Tibial artery (tissue), 4 donors: ENCODE measurements at regions not wholly inside any gene's neighbourhood (a gene's known extent, or its start where the extent isn't known, plus 50 kb on each side); places are given as distances from the start of the nearest gene placed in this dataset.

Experiments
- DNase-seq, 2 donors: peaks; one replicate each; pipeline ENCODE4 v3.0.0-alpha.2; 2019
- H3K27ac ChIP-seq, 2 donors: fragments of 200-600 bp; sonication (generic) in 1 of 2; 1 replicate in 1 of 2; 2 replicates in 1 of 2; pipeline ENCODE4 v1.5.1; 2018 to 2019; ENCODE audit warnings: mild to moderate bottlenecking in 1 of 2
- H3K27me3 ChIP-seq, 2 donors: fragments of 200-600 bp; sonication (generic) in 1 of 2; one replicate each; pipeline versions ENCODE4 v1.5.1 to v1.6.0; 2016 to 2019
- H3K36me3 ChIP-seq, 3 donors: fragments of 200-600 bp; sonication (generic) in 2 of 3; one replicate each; pipeline ENCODE4 v1.5.1; 2016 to 2019; ENCODE audit warnings: mild to moderate bottlenecking in 2 of 3
- H3K4me1 ChIP-seq, 4 donors: fragments of 200-600 bp; sonication (generic) in 2 of 4; 1 replicate in 3 of 4; 2 replicates in 1 of 4; pipeline ENCODE4 v1.5.1; 2016 to 2019
- H3K4me3 ChIP-seq, 2 donors: fragments of 200-600 bp; sonication (generic) in 1 of 2; 1 replicate in 1 of 2; 2 replicates in 1 of 2; pipeline ENCODE4 v1.5.1; 2018 to 2019; ENCODE audit warnings: mild to moderate bottlenecking in 2 of 2
- H3K9me3 ChIP-seq, 3 donors: fragments of 200-600 bp; sonication (generic) in 1 of 3; one replicate each; pipeline ENCODE4 v1.5.1; 2016 to 2019
- intact Hi-C: fragments of 100-400 bp; cut with DNase I; formaldehyde crosslinking; loops from one replicate; pipeline ENCODE4 v1.15.0; 2023; ENCODE audit warnings: low total_unique reads
- TF ChIP-seq, protein P1 (sequence below), 2 experiments: fragments of 200-600 bp in 1 of 2; fragments of 450-650 bp in 1 of 2; IDR thresholded peaks; one replicate each; pipeline ENCODE4 v1.5.1; 2017 to 2019; ENCODE audit warnings: antibody characterized with exemption in 2 of 2, mild to moderate bottlenecking in 1 of 2, moderate library complexity in 1 of 2

DNA sequence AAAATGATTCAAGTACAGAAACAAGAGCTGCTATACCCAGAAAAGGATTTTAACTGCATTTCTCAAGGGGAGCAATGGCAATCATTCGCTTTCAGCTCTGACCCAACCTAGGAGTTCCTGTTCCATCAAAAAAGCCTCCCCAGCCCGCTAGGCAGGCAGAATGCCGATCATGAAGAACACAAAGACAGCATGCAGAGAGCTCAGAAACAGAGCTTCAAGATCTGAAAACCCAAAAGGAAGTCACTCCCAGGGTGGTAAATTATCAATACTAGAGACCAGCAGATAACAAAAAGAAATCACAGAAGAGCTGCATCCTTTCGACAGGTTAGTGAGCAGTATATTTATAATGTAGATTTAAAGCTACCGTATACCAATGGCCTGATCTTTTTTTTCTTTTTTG, 84.8 kb upstream of the CRIM1 start:
- H3K9me3 ChIP-seq, result peaks cover 0 to 10% (median 0%) of the 10 kb centered on the region in 3 donors
- no peaks in the 10 kb centered on the region for H3K36me3 ChIP-seq
- no peaks in the 10 kb centered on the region for H3K4me1 ChIP-seq
- no peaks in the 10 kb centered on the region for H3K27me3 ChIP-seq
- intact Hi-C loops, result no loop called here
- no peak overlapping the region for H3K27ac ChIP-seq
- TF ChIP-seq, protein P1, sequence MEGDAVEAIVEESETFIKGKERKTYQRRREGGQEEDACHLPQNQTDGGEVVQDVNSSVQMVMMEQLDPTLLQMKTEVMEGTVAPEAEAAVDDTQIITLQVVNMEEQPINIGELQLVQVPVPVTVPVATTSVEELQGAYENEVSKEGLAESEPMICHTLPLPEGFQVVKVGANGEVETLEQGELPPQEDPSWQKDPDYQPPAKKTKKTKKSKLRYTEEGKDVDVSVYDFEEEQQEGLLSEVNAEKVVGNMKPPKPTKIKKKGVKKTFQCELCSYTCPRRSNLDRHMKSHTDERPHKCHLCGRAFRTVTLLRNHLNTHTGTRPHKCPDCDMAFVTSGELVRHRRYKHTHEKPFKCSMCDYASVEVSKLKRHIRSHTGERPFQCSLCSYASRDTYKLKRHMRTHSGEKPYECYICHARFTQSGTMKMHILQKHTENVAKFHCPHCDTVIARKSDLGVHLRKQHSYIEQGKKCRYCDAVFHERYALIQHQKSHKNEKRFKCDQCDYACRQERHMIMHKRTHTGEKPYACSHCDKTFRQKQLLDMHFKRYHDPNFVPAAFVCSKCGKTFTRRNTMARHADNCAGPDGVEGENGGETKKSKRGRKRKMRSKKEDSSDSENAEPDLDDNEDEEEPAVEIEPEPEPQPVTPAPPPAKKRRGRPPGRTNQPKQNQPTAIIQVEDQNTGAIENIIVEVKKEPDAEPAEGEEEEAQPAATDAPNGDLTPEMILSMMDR (IDR thresholded peaks at IDR 0.05), result no peak
- no peak overlapping the region for H3K4me3 ChIP-seq
- no peak for DNase-seq

DNA sequence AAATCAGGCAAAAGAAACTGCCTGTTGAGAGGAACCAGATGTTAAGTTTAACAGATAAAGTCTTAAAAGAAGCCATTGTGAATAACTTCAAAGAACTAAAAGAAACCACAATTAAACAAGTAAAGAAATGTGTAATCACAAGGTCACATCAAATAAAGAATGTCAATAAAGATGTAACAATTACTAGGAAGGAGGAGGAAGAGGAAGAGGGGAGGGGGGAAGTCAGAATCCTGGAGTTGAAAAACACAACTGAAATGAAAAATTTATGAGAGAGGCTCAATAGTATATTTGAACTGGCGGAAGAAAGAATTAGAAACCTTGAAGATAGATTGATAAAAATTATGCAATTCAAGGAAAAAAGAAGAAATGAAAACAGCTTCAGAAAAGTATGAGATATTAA, 88.4 kb upstream of the CRIM1 start:
- Histone ChIP-seq H3K4me3 (no peak overlapping the region), H3K9me3 (peaks cover 0 to 10% (median 0%) of the 10 kb centered on the region in 3 donors), H3K36me3 (no peaks in the 10 kb centered on the region), H3K4me1 (no peaks in the 10 kb centered on the region), H3K27me3 (no peaks in the 10 kb centered on the region), H3K27ac (no peak overlapping the region)
- TF ChIP-seq, protein P1 (IDR thresholded peaks at IDR 0.05), result no peak
- intact Hi-C loops, result no loop called here
- no peak for DNase-seq

DNA sequence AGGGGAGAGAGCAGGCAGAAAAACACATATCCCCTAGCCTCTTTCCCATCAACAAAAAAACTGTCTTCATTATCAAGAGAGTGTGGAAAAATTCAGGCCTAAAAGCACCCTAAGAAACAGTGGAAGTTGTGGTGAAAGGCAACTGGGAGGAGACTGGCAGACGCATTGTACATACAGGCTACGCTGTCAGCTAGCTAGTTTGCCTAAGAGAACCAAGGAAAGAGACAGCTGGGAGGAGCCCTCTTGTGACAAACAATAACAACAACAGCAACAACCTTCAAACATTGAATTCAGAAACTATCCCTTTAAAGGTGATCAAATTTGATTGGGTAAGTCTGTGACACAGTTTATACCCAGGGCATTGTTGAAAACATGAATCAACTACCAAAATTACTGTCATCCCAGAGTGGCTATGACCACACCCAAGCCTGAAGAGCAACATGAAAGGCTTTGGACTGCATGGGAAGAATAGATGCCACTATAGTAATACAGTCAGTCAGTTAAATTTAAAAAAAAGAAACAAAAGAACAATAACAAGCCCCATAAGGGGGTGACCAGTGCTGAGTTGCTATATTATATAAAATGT, 88.9 kb upstream of the CRIM1 start:
- Histone ChIP-seq H3K36me3 (no peaks in the 10 kb centered on the region), H3K4me1 (no peaks in the 10 kb centered on the region), H3K9me3 (peaks cover 0 to 10% (median 0%) of the 10 kb centered on the region in 3 donors), H3K27me3 (no peaks in the 10 kb centered on the region), H3K27ac (no peak overlapping the region), H3K4me3 (no peak overlapping the region)
- intact Hi-C loops, result no loop called here
- TF ChIP-seq, protein P1 (IDR thresholded peaks at IDR 0.05), result no peak
- no peak for DNase-seq

DNA sequence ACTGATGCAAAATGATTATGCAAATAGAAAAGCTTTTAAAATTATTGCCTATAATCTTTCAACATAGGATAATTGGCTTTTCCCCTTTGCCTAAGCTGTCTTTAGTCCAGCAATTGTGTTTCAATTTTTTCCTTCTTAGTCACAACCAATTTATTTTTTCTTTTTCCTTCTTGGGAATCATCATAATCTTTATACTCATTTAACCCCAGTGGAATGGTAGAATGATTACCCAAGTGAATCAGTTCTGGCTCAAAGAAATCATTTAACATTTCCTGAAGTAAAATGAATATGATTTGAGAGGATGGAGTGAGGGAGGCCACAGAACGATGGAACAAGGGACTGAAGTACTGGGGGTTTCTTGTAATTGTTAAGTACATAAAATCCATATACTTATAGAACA, 93.0 kb upstream of the CRIM1 start:
- Histone ChIP-seq H3K4me3 (no peak overlapping the region), H3K4me1 (no peaks in the 10 kb centered on the region), H3K36me3 (no peaks in the 10 kb centered on the region), H3K27me3 (no peaks in the 10 kb centered on the region), H3K9me3 (peaks cover 0 to 5% (median 0%) of the 10 kb centered on the region in 3 donors), H3K27ac (no peak overlapping the region)
- TF ChIP-seq, protein P1 (IDR thresholded peaks at IDR 0.05), result no peak
- intact Hi-C loops, result no loop called here
- DNase-seq, result no peak

DNA sequence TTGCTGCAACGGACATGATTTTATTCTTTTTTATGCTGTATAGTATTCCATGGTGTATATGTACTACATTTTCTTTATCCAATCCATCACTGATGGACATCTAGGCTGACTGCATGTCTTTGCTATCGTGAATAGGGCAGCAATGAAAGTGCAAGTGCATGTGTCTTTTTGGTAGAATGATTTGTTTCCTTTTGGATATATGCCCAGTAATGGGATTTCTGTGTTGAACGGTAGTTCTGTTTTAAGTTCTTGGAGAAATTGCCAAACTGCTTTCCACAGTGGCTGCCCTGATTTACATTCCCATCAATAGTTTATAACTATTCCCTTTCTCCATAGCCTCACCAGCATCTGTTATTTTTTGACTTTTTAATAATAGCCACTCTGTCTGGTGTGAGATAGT, 99.7 kb upstream of the CRIM1 start:
- H3K4me3 ChIP-seq, result no peak overlapping the region
- TF ChIP-seq, protein P1 (IDR thresholded peaks at IDR 0.05), result no peak
- no peaks in the 10 kb centered on the region for H3K4me1 ChIP-seq
- no peak overlapping the region for H3K27ac ChIP-seq
- H3K9me3 ChIP-seq, result peaks cover 0 to 7% (median 0%) of the 10 kb centered on the region in 3 donors
- H3K27me3 ChIP-seq, result no peaks in the 10 kb centered on the region
- no peaks in the 10 kb centered on the region for H3K36me3 ChIP-seq
- intact Hi-C loops, result loop anchor here (5.0 kb wide), 1 partner anchor 1469 kb away; no protein-coding TSS in a partner anchor
- DNase-seq, result no peak

DNA sequence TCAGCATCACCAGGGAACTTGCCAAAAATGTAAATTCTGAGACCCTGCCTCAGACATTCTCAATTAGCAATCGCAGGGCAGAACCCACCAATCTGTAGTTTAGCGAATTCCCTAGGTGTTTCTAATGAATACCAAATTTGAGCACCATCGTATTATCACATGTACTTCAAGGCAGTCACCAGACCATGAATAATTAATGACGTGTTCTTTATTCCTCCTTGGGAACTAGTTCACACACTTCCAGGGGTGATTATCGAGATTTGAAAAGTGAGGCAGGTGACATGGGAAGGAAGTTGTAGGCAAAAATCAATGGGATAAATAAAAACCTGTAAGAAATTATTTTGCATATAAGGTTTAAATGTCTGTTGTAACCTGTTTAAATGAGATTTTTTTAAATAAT, 102.5 kb upstream of the CRIM1 start:
- no peaks in the 10 kb centered on the region for H3K4me1 ChIP-seq
- intact Hi-C loops, result no loop called here
- peaks cover 0 to 7% (median 0%) of the 10 kb centered on the region in 3 donors for H3K9me3 ChIP-seq
- H3K27ac ChIP-seq, result no peak overlapping the region
- H3K4me3 ChIP-seq, result no peak overlapping the region
- H3K27me3 ChIP-seq, result no peaks in the 10 kb centered on the region
- TF ChIP-seq, protein P1 (IDR thresholded peaks at IDR 0.05), result no peak
- DNase-seq, result no peak
- H3K36me3 ChIP-seq, result no peaks in the 10 kb centered on the region
